AG20443 (cell line): ENCODE measurements at regions not wholly inside any gene's neighbourhood (a gene's known extent, or its start where the extent isn't known, plus 50 kb on each side); places are given as distances from the start of the nearest gene placed in this dataset.
A peak's percentile ranks its signal among the peaks of the same experiment; 100 is the strongest.

Experiments
- DNase-seq: peaks from one replicate; pipeline ENCODE4 v3.0.0; 2012; ENCODE audit warnings: low spot score, mixed read lengths

GRCh38 chr12:91622037-91622436 is 439.4 kb upstream of the DCN start:
- no peak for DNase-seq

DNA sequence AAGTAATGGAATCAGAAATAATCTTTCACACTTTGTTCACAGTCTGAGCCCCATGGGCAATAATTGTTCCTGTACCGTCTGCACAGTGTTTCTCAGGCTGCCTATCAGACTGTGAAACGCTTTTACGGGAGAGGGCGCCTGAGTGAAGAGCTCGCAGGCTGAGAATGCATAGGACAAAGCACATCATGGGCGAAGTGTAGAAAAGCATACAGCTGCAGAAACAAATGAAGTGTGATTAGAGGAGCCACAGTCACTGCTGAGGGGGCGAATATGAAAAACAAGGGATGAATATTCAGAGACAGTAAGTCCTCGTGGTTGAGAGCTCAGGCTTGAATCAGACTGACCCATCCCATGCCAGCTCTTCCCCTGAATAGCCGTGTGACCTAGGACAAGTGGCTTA is 438.4 kb upstream of the DCN start:
- no peak for DNase-seq

DNA sequence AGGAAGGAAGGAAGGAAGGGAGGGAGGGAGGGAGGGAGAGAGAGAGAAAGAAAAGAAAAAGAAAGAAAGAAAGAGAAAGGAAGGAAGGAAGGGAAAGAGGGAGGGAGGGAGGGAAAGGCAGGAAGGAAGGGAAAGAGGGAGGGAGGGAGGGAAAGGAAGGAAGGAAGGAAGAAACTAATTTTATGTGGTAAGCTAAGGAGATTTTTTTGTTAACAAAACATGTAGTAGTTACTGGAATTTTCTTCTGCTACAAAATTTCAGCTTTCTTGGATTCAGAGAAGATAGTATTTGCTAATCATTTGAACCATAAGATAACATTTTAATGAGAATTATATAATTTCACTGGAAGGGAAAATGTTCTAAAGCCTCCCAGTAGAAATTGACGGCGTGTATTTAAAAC is 437.8 kb upstream of the DCN start:
- DNase-seq: no peak

DNA sequence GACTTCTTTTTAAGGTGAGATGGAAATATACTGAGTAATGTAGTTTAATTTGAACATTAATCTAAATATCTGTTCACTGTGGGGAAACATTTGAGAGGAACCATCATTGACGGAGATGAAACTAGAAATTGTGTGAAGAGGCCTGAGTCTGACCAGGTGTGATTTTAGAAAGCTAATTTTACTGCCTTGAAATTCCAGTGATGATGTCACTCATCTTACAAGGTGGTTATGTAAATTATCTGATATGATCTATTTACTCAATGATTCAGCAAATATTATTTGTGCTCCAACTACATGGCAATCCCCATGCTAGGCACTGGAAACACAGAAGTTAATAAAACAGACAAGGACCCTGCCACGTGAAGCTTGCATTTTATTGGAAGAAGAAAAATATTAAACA is 435.7 kb upstream of the DCN start:
- no peak for DNase-seq

- no peak for DNase-seq
These were observed 435.2 kb upstream of the DCN start for GRCh38 chr12:91617818-91618217.

DNA sequence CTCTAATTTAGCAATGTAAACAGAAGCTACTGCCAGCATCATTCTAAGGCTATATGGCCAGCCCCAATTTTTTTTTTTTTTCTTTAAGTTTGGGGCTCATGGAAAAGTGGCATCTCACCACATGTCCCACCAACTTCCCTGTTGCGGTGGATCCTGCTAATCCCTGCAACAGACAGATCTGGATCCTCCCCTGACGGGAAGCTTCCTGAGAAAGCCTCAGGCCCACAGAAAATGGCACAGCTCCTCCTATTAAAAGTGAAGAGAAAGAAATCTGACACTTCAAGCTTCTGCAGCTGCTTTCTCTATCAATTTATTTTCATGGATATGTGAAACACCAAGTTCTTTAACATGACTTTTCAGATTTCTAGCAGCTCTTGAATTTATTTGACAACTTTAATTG is 433.8 kb upstream of the DCN start:
- DNase-seq: no peak

- no peak for DNase-seq
These were observed 430.7 kb upstream of the DCN start for GRCh38 chr12:91613223-91613779.

DNA sequence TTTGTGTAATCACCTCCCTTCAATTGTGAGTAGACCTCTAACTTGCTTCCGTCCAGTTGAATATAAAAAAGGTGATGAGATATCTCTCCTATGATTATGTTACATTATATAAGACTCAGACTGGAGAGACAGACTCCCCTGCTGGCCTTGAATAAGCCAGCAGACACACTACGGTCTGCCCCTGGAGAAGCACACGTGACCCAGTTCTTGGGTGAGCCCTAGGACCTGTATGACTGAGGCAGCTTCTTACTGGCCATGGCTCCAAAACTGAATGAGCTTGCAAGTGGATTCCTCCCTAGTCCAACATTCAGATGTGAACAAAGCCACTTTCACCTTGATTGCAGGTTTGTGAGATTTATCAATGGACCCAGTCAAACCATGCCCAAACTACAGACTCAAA is 427.9 kb upstream of the DCN start:
- DNase-seq: no peak

GRCh38 chr12:91609283-91609682 is 426.7 kb upstream of the DCN start:
- DNase-seq: no peak

DNA sequence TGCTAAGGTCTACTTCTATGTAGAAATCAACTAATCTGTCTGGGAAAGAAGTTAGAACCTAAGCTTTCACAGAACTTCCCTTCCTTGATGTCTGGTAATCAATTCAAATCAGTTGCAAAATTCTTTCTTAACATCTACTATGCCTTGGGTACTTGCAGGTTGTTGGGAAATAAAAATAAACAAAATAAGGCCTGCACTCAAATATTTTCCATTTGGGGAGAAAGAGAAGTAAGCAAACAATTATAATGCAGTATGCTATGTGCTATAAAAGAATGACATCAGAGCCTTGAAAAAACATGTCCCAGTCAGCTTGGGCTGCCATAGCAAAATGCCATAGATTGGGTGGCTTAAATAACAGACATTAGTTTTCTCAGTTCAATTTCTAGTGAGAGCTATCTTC is 425.9 kb upstream of the DCN start:
- DNase-seq: no peak

DNA sequence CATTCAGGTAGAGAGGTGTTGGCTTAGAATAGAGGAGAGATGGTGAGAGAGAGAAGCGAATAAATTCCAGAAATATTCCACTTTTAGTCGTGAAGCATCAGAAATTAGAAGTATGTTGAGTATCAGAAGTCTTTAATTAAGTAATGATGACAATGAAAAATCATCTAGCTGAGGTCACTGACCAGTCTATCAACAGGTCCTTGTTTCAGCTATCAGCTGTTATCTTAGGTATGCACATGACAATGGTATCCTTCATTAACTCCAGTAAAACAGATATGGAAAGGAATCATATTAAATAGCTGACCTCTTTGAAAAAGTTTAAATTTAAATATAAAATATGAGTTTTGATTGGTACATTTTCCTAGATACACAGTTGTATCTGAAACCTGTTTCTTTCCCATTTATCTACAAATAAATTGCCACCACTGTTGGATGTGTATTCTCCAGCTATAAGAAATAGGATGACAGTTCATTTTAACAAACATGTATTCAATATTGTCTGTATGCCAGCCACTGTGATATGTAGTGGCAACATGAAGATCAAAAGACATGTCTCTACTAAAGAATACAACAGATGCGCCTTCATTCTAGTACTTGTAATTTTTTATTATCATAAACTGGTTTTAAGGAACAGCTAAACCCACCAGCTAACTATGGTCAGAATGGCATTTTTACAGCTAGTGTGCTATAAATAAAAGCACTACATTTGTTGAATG is 424.2 kb upstream of the DCN start:
- DNase-seq: no peak

DNA sequence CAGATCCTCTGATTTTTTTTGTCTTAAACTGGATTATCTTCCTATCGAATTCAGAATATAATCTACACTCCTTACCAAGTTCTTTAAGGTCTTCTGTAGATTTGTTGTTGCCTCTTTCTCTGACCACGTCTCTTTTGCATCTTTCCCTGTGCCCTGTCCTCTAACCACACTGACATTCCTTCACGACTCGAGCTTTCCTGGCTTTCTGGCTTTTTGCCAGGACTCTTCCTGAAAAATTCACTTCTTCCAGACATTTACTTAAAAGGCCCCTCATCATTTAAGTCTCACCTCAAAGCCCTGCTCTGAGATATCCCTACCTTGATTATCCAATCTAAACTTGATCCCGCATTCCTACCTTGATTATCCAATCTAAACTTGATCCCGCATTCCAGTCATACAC is 422.3 kb upstream of the DCN start:
- DNase-seq: no peak

DNA sequence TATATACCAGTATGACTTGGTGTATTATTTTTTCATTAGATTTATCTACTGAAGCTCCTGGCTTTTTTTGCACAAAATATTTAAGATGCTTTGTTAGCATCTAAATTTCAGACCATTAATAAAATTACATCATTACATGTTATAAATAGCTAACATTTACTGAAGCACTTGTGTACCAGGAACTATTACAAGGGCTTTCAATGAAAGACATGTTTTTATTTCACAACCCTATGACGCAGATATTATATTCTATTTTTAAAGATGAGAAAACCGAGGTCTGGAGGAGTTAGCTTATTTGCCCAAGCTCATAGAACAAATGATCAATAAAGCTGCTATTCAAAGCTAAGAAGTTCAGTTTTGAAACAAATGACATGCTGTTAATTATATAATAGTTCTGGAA is 420.4 kb upstream of the DCN start:
- DNase-seq: no peak

DNA sequence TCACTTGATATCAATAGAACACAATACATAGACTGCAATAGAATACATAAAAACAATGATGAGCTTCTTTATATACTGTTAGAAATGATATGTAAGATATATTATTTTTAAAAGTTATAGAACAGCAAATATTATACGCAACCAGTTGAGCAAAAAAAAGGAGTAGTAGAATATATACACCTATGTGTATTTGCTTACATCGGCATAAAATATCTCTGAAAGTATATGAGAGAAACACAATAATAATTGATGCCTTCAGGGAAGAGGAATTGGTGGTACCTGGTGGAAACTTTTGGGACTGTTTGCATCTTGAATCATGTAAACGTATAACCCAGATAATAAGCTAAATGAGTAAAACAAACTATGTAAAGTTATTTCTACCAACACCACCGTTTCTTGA is 418.4 kb upstream of the DCN start:
- DNase-seq: no peak

GRCh38 chr12:91594715-91595114 is 412.1 kb upstream of the DCN start:
- no peak for DNase-seq

DNA sequence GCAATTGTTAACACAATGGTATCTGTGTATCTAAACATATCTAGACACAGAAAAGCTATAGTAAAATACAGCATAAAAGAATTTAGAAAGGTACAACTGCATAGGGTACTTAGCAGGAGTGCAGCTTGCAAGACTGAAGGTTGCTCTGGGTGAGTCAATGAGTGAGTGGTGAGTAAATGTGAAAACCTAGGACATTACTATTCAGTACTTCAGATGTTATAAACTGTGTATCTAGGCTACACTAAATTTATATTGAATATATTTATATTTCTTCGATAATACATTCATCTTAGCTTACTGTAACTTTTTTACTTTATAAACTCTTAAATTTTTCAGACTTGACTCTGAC is 409.0 kb upstream of the DCN start:
- DNase-seq: no peak

DNA sequence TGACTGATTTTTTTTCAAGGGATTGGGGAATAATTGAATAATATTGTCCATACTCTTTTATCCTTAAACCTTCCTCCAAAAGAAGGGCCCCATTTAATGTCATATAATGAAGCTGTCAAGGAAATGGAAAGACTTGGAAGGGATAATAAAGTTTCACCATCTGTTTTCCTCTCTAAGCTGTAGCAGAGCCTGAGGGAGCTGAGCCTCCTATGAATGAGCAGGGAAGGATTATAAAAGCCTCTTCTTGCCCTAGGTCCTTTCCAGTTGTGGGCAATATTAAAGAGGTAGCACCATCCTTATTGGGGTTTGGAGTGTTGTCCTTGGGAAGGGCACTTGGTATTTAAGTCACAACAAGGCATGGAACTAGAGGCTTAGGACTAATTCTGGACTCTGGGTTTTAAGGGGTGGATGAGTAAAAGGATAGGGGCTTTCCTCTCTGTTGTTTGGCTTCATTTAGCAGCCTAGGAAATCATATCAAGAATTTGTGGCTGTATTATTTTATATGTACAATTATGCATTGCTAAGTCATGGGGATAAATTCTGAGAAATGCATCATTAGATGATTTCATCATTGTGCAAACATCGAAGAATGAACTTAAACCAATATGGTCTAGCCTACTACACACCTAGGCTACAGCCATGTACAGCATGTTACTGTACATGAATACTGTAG is 408.5 kb upstream of the DCN start:
- no peak for DNase-seq

- DNase-seq: no peak
These were observed 406.3 kb upstream of the DCN start for GRCh38 chr12:91588874-91589454.

- no peak for DNase-seq
These were observed 403.4 kb upstream of the DCN start for GRCh38 chr12:91586015-91586414.

DNA sequence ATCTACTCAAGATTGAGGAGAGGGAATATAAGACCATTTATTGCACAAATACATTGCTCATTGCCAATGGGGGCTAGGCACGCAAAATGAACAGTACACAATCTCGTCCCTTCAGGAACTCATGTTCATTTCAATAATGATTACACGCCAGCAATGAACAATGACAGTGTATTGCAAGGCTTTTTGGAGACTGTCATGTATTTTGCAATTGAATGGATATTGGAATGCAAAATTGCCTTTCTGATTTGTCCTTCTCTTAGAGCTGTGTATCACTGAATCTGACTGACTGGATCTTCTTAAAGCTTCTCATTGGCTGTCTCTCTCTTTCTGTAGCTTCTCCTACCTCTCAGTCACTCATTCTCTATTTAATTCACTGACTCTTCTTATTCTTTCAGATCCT is 400.2 kb upstream of the DCN start:
- DNase-seq: no peak

DNA sequence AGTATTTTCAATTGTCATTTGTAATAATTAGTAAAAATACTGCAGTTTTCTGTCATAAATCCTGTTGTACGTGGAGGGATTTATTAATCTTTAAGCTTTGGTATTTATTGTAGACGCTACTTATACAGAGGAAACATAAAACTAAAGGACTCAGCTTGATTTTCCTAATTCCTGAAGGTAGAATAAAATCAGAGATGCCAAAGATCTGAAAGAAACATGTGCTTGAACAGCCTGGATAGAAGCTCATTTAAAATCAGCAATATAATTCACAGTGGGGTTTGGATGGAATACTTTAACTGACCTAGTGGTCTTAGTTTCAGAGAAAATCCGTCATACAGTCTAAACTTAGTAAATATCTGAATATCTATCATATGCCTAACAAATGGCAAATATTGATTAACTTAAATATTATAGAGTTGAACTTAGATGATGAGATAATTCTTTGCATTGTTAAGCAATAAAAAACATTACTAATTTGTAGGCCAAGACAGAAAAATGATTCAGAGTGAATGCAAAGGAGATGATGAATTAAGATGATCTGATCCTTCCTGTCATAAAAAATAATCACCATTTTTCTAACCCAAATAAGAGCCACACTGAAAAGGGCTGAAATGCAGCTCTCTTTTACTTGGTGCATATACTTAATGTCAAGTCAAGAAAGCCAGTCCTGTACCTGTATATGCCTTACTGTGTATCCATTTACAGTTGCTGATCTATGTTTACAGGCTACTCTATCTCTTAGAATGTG is 397.1 kb upstream of the DCN start:
- no peak for DNase-seq

- DNase-seq: peak; percentile 21
These were observed 395.2 kb upstream of the DCN start for GRCh38 chr12:91577586-91578539.
